Right lobe of liver (tissue), 4 donors: ENCODE measurements at regions not wholly inside any gene's neighbourhood (a gene's known extent, or its start where the extent isn't known, plus 50 kb on each side); places are given as distances from the start of the nearest gene placed in this dataset.

Experiments used
- POLR2A ChIP-seq: fragments of 450-650 bp; IDR thresholded peaks from one replicate; pipeline ENCODE4 v1.6.1; 2017; ENCODE audit warnings: antibody characterized with exemption, mild to moderate bottlenecking
- TF ChIP-seq, protein P1 (sequence below), 4 donors: fragments of 200-600 bp in 3 of 4; fragments of 450-650 bp in 1 of 4; IDR thresholded peaks; one replicate each; pipeline versions ENCODE4 v1.5.1 to v1.8.0; 2016 to 2022; ENCODE audit warnings: antibody characterized with exemption in 4 of 4, mild to moderate bottlenecking in 2 of 4
- donor health status: DM: no; HTN: no; CAD: no.
- donor health status: DM: no; HTN: no; CAD: no.
- donor health status: DM: no; HTN: yes; CAD: no.

- TF ChIP-seq, protein P1, sequence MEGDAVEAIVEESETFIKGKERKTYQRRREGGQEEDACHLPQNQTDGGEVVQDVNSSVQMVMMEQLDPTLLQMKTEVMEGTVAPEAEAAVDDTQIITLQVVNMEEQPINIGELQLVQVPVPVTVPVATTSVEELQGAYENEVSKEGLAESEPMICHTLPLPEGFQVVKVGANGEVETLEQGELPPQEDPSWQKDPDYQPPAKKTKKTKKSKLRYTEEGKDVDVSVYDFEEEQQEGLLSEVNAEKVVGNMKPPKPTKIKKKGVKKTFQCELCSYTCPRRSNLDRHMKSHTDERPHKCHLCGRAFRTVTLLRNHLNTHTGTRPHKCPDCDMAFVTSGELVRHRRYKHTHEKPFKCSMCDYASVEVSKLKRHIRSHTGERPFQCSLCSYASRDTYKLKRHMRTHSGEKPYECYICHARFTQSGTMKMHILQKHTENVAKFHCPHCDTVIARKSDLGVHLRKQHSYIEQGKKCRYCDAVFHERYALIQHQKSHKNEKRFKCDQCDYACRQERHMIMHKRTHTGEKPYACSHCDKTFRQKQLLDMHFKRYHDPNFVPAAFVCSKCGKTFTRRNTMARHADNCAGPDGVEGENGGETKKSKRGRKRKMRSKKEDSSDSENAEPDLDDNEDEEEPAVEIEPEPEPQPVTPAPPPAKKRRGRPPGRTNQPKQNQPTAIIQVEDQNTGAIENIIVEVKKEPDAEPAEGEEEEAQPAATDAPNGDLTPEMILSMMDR (IDR thresholded peaks at IDR 0.05): no peak
- TF ChIP-seq POLR2A: no peak
These were observed 521.3 kb downstream of the KCTD16 start for GRCh38 chr5:144691936-144692335.
